Keratinocyte (primary cell): ENCODE measurements at regions not wholly inside any gene's neighbourhood (a gene's known extent, or its start where the extent isn't known, plus 50 kb on each side); places are given as distances from the start of the nearest gene placed in this dataset.

Experiments used
- DNase-seq: peaks from one replicate; pipeline ENCODE4 v3.0.0-alpha.2; 2011; ENCODE audit warnings: low read depth, missing footprints, low spot score
- FAIRE-seq: peaks from 2 replicates; lab custom pipeline; 2011; peaks lifted over from hg19 to GRCh38; lab: Jason Lieb, UNC
- H2AFZ ChIP-seq: 2 replicates; pipeline ENCODE4 v1.6.0; 2012; ENCODE audit warnings: low read length, control low read depth, inconsistent platforms; ENCODE audit not compliant: control insufficient read depth
- H3K27ac ChIP-seq: 2 replicates; pipeline ENCODE4 v1.5.1; 2011; ENCODE audit warnings: low read length; ENCODE audit not compliant: control insufficient read depth, insufficient read depth
- H3K27me3 ChIP-seq: 3 replicates; pipeline ENCODE4 v1.6.0; 2011; ENCODE audit warnings: low read length; ENCODE audit not compliant: control insufficient read depth, insufficient read depth; ENCODE audit errors: extremely low read depth
- H3K36me3 ChIP-seq, 2 experiments: 2 replicates in 1 of 2; 3 replicates in 1 of 2; pipeline ENCODE4 v1.5.1; 2011; ENCODE audit warnings: low read length in 2 of 2, mild to moderate bottlenecking in 1 of 2; ENCODE audit not compliant: control insufficient read depth in 2 of 2, insufficient read depth in 2 of 2; ENCODE audit errors: extremely low read depth in 1 of 2
- H3K4me1 ChIP-seq: 3 replicates; pipeline ENCODE4 v1.5.1; 2011; ENCODE audit warnings: low read length; ENCODE audit not compliant: control insufficient read depth, insufficient read depth; ENCODE audit errors: extremely low read depth
- H3K4me2 ChIP-seq: 3 replicates; pipeline ENCODE4 v1.6.0; 2011; ENCODE audit warnings: low read depth, low read length; ENCODE audit not compliant: control insufficient read depth, insufficient read depth; ENCODE audit errors: extremely low read depth
- H3K4me3 ChIP-seq, 3 experiments: fragments of 200-600 bp in 1 of 3; sonication (generic) in 1 of 3; 2 replicates in 2 of 3; 3 replicates in 1 of 3; pipeline ENCODE4 v1.5.1; 2011 to 2016; ENCODE audit warnings: low read length in 3 of 3, mild to moderate bottlenecking in 3 of 3, control low read depth in 2 of 3, inconsistent platforms in 1 of 3, low read depth in 1 of 3, mixed read lengths in 1 of 3, mixed run types in 1 of 3, moderate library complexity in 1 of 3; ENCODE audit not compliant: control insufficient read depth in 2 of 3, insufficient read depth in 2 of 3; ENCODE audit errors: extremely low read depth in 1 of 3
- H3K79me2 ChIP-seq: 2 replicates; pipeline ENCODE4 v1.6.0; 2012; ENCODE audit warnings: low read length; ENCODE audit not compliant: control insufficient read depth, insufficient read depth
- H3K9ac ChIP-seq: 3 replicates; pipeline ENCODE4 v1.6.0; 2011; ENCODE audit warnings: low read length; ENCODE audit not compliant: control insufficient read depth, insufficient read depth; ENCODE audit errors: extremely low read depth
- H3K9me1 ChIP-seq: 3 replicates; pipeline ENCODE4 v1.6.0; 2011; ENCODE audit warnings: low read length; ENCODE audit not compliant: control insufficient read depth, insufficient read depth; ENCODE audit errors: extremely low read depth
- H3K9me3 ChIP-seq: 2 replicates; pipeline ENCODE4 v1.5.1; 2012; ENCODE audit warnings: low read depth, low read length; ENCODE audit not compliant: control insufficient read depth
- H4K20me1 ChIP-seq: 3 replicates; pipeline ENCODE4 v1.6.0; 2011; ENCODE audit warnings: low read length; ENCODE audit not compliant: control insufficient read depth, insufficient read depth; ENCODE audit errors: extremely low read depth
- EZH2 ChIP-seq: IDR thresholded peaks from one replicate; pipeline ENCODE4 v1.6.1; 2012; ENCODE audit warnings: inconsistent platforms, mild to moderate bottlenecking, low read length, moderate library complexity
- dilution Hi-C: fragments of 300-500 bp; cut with MboI; formaldehyde crosslinking; loops from one replicate; pipeline ENCODE4 v1.7.0; 2020; ENCODE audit warnings: low sequenced_read_pairs; ENCODE audit not compliant: extremely low pct_ligation_motif_present
- TF ChIP-seq, protein P1 (sequence below), 3 experiments: IDR thresholded peaks in 1 of 3; conservative IDR thresholded peaks in 1 of 3; optimal IDR thresholded peaks in 1 of 3; 2 replicates in 2 of 3; 3 replicates in 1 of 3; pipeline versions ENCODE3 to v1.5.1; 2011; ENCODE audit warnings: low read length in 3 of 3, mild to moderate bottlenecking in 3 of 3, moderate library complexity in 2 of 3, control low read depth in 1 of 3, inconsistent platforms in 1 of 3; ENCODE audit not compliant: insufficient read depth in 2 of 3; ENCODE audit errors: extremely low read depth in 1 of 3

GRCh38 chr11:131281316-131281715 is 89.1 kb upstream of the NTM start:
- dilution Hi-C loops: no loop called here
- H3K4me2 ChIP-seq: no peak overlapping the region
- no peaks in the 10 kb centered on the region for H3K27me3 ChIP-seq
- H3K36me3 ChIP-seq: no peaks in the 10 kb centered on the region
- FAIRE-seq (no peak), DNase-seq (no peak)
- no peaks in the 10 kb centered on the region for H4K20me1 ChIP-seq
- no peak overlapping the region for H3K27ac ChIP-seq
- peaks cover 3% of the 10 kb centered on the region for H3K4me1 ChIP-seq
- no peak overlapping the region for H3K4me3 ChIP-seq
- H2AFZ ChIP-seq: no peak overlapping the region
- no peaks in the 10 kb centered on the region for H3K9me1 ChIP-seq
- no peaks in the 10 kb centered on the region for H3K79me2 ChIP-seq
- TF ChIP-seq EZH2: no peak
- H3K9me3 ChIP-seq: no peaks in the 10 kb centered on the region
- no peak overlapping the region for H3K9ac ChIP-seq

DNA sequence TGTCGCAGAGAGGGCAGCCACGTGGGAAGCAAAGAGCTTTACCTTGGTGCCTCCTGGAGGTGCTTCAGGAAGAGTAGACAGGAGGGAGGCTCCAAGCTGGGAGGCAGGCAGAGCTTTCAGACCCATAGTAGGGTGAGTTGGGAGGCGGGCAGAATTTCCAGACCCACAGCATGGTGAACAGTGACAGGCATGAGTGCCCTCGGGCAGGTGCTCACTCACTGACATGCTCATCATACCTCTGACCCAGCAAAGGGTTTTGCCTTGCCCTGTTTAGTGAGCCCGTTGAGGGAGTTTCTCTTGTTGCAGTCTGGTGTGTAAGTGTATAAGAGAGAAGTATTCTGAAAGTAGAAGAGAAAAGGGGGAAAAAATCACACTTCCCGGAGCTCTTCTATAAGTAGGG is 86.4 kb upstream of the NTM start:
- Histone ChIP-seq H3K4me1 (peaks cover 3% of the 10 kb centered on the region), H2AFZ (no peak overlapping the region), H4K20me1 (no peaks in the 10 kb centered on the region), H3K36me3 (no peaks in the 10 kb centered on the region), H3K27me3 (no peaks in the 10 kb centered on the region), H3K9me3 (no peaks in the 10 kb centered on the region), H3K9ac (no peak overlapping the region), H3K27ac (no peak overlapping the region), H3K4me3 (no peak overlapping the region), H3K79me2 (no peaks in the 10 kb centered on the region), H3K4me2 (no peak overlapping the region), H3K9me1 (no peaks in the 10 kb centered on the region)
- TF ChIP-seq, protein P1, sequence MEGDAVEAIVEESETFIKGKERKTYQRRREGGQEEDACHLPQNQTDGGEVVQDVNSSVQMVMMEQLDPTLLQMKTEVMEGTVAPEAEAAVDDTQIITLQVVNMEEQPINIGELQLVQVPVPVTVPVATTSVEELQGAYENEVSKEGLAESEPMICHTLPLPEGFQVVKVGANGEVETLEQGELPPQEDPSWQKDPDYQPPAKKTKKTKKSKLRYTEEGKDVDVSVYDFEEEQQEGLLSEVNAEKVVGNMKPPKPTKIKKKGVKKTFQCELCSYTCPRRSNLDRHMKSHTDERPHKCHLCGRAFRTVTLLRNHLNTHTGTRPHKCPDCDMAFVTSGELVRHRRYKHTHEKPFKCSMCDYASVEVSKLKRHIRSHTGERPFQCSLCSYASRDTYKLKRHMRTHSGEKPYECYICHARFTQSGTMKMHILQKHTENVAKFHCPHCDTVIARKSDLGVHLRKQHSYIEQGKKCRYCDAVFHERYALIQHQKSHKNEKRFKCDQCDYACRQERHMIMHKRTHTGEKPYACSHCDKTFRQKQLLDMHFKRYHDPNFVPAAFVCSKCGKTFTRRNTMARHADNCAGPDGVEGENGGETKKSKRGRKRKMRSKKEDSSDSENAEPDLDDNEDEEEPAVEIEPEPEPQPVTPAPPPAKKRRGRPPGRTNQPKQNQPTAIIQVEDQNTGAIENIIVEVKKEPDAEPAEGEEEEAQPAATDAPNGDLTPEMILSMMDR (optimal IDR thresholded peaks at IDR 0.05 in 1 of 3, IDR thresholded peaks at IDR 0.05 in 1 of 3, conservative IDR thresholded peaks at IDR 0.05 in 1 of 3; ENCODE audit: extremely low read depth in 1 of 3, insufficient read depth in 2 of 3, low read length in 3 of 3): no peak
- TF ChIP-seq EZH2: no peak
- no peak for DNase-seq
- no peak for FAIRE-seq
- dilution Hi-C loops: no loop called here

- TF ChIP-seq, protein P1 (optimal IDR thresholded peaks at IDR 0.05 in 1 of 3, IDR thresholded peaks at IDR 0.05 in 1 of 3, conservative IDR thresholded peaks at IDR 0.05 in 1 of 3; ENCODE audit: extremely low read depth in 1 of 3, insufficient read depth in 2 of 3, low read length in 3 of 3): no peak
- TF ChIP-seq EZH2: no peak
- Histone ChIP-seq H3K9ac (no peak overlapping the region), H3K4me1 (no peaks in the 10 kb centered on the region), H4K20me1 (no peaks in the 10 kb centered on the region), H3K4me2 (no peak overlapping the region), H3K9me3 (no peaks in the 10 kb centered on the region), H3K27ac (no peak overlapping the region), H3K4me3 (no peak overlapping the region), H3K79me2 (no peaks in the 10 kb centered on the region), H3K9me1 (no peaks in the 10 kb centered on the region), H3K27me3 (no peaks in the 10 kb centered on the region), H2AFZ (no peak overlapping the region), H3K36me3 (no peaks in the 10 kb centered on the region)
- no peak for FAIRE-seq
- dilution Hi-C loops: no loop called here
- no peak for DNase-seq
These were observed 81.8 kb upstream of the NTM start for GRCh38 chr11:131288521-131289091.
